Testis (tissue), 2 donors: ENCODE measurements at regions not wholly inside any gene's neighbourhood (a gene's known extent, or its start where the extent isn't known, plus 50 kb on each side); places are given as distances from the start of the nearest gene placed in this dataset.

ENCODE experiments used
- POLR2A ChIP-seq: fragments of 450-650 bp; IDR thresholded peaks from one replicate; pipeline ENCODE4 v1.6.1; 2017; ENCODE audit warnings: antibody characterized with exemption, mild to moderate bottlenecking, moderate library complexity
- TF ChIP-seq, protein P1 (sequence below), 3 experiments: fragments of 450-650 bp in 2 of 3; fragments of 200-600 bp in 1 of 3; sonication (generic) in 1 of 3; IDR thresholded peaks; one replicate each; pipeline ENCODE4 v1.5.1; 2016 to 2019; ENCODE audit warnings: antibody characterized with exemption in 3 of 3, mild to moderate bottlenecking in 2 of 3, moderate library complexity in 1 of 3

- TF ChIP-seq, protein P1, sequence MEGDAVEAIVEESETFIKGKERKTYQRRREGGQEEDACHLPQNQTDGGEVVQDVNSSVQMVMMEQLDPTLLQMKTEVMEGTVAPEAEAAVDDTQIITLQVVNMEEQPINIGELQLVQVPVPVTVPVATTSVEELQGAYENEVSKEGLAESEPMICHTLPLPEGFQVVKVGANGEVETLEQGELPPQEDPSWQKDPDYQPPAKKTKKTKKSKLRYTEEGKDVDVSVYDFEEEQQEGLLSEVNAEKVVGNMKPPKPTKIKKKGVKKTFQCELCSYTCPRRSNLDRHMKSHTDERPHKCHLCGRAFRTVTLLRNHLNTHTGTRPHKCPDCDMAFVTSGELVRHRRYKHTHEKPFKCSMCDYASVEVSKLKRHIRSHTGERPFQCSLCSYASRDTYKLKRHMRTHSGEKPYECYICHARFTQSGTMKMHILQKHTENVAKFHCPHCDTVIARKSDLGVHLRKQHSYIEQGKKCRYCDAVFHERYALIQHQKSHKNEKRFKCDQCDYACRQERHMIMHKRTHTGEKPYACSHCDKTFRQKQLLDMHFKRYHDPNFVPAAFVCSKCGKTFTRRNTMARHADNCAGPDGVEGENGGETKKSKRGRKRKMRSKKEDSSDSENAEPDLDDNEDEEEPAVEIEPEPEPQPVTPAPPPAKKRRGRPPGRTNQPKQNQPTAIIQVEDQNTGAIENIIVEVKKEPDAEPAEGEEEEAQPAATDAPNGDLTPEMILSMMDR (IDR thresholded peaks at IDR 0.05) = no peak
- TF ChIP-seq POLR2A = no peak
Observed at GRCh38 chr22:35482311-35482710, 58.3 kb upstream of the RASD2 start.
